ACHN (cell line): ENCODE measurements at regions not wholly inside any gene's neighbourhood (a gene's known extent, or its start where the extent isn't known, plus 50 kb on each side); places are given as distances from the start of the nearest gene placed in this dataset.
"Not testable (repeated sequence)": the region's sequence is repeated elsewhere in the genome, so short reads cannot be mapped to it uniquely, and the experiment has no call there.

ENCODE experiments used
- DNase-seq: peaks from one replicate; pipeline ENCODE4 v3.0.0-alpha.2; 2015
- in situ Hi-C: cut with HindIII; loops from 2 replicates; pipeline ENCODE4 v1.10.0; 2017; ENCODE audit warnings: low sequenced_read_pairs, low pct_ligation_motif_present, low pct_unique_long_range_greater_than_20kb

DNA sequence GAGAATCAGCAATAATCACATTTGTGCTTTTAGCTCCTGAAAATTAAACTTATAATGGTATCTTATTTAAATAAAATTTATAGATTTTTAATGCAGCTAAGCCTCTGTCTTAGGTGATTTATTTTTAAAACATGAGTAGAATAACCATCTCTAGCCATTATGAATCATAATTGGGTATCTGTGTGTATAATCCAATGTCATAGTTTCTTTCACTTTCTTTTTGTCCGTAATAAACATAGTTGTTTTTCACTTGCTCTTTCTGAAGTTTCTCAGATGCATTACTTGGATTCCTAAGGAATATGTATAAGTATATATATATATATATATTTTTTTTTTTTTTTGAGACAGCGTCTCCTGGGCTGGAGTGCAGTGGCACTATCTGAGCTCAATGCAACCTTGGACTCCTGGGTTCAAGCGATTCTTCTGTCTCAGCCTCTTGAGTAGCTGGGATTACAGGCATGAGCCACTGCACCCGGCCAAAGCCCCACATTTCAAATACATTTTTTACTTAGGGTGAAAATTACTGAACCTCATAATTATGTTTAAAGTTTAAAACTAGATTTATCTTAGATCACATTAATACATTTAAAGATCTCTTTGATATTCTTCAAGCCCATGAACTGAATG, 377.1 kb downstream of the PRDM9 start:
- in situ Hi-C loops = no loop called here
- no peak for DNase-seq

DNA sequence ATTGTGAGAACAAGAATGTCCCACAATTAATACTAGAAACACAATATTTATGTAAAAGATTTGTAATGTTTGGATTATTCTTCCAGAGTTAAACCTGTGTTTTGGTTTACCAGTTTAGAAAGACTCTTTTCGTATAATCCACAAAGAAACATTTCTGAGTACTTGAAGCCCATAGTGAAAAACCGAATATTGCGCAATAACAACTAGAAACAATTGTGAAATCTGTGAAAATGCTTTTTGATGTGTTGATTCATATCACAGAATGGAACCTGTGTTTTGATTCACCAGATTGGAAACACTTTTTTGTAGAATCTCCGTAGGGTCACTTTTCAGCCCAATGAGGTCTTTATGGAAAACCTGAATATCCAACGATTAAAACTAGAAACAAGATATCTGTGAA, 386.2 kb downstream of the PRDM9 start:
- DNase-seq = no peak
- in situ Hi-C loops = no loop called here

DNA sequence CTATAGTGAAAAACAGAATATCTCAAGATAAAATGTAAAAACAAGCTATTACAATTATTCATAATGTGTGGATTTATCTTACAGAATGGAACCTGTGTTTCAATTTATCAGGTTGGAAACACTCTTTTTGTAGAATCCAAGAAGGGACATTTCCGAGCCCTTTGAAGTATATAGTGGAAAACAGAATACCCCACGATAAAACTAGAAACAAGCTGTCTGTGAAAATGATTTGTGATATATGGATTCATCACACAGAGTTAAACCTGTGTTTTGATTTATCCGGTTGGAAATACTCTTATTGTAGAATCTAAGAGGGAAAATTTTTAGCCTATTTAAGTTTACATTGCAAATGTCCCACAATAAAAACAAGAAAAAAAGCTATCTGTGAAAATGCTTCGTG, 388.2 kb downstream of the PRDM9 start:
- in situ Hi-C loops = no loop called here
- DNase-seq = no peak

DNA sequence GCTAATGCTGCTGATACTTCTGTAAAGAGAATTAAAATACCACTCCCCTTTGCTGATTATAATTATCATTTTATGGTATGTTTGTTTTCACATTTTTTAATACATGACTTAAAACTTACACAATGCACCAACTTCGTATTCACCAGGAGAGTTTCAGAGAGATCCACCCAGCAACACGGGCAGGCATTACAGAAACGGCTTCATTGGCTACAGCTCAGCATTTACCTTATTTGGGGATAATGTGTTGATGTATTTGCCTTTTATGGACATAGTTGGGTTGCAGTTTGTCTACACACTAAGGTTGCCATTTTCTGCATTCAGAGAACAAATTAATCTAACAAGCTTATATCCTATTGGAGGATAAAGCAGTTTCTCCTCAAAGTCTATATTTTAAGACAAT, 423.6 kb downstream of the PRDM9 start:
- in situ Hi-C loops = no loop called here
- DNase-seq = no peak

DNA sequence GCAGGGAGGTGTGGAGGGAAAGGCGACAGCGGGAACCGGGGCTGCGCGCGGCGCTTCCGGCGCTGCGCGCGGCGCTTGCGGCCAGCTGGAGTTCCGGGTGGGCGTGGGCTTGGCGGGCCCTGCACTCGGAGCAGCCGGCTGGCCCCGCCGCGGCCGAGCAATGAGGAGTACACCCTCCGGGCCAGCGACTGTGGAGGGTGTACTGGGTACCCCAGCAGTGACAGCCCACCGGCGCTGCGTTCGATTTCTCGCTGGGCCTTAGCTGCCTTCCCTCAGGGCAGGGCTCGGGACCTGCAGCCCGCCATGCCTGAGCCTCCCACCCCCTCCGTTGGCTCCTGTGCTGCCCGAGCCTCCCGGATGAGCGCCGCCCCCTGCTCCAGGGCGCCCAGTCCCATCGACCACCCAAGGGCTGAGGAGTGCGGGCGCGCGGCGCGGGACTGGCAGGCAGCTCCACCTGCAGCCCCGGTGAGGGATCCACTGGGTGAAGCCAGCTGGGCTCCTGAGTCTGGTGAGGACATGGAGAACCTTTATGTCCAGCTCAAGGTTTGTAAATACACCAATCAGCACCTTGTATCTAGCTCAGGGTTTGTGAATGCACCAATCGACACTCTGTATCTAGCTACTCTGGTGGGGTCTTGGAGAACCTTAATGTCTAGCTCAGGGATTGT, 444.0 kb downstream of the PRDM9 start:
- in situ Hi-C loops, DNase-seq: not testable (repeated sequence)

DNA sequence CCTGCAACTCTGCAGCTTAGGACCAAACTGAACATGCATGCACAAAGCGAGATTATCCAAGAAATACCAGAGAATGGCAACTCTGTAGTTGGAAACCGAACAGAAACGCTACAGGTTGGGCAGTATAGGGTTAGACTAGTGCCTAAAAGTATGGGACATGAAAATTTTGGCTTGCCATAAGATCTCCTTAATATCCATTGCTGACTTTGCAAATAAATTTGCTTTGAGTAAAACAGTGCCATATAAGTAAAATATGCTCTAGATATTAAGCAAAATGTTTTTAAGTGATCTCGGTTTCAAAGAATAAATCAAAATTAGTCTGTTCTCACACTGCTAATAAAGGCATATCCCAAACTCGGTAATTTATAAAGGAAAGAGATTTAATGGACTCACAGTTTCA, 456.0 kb downstream of the PRDM9 start:
- in situ Hi-C loops = no loop called here
- DNase-seq = no peak

DNA sequence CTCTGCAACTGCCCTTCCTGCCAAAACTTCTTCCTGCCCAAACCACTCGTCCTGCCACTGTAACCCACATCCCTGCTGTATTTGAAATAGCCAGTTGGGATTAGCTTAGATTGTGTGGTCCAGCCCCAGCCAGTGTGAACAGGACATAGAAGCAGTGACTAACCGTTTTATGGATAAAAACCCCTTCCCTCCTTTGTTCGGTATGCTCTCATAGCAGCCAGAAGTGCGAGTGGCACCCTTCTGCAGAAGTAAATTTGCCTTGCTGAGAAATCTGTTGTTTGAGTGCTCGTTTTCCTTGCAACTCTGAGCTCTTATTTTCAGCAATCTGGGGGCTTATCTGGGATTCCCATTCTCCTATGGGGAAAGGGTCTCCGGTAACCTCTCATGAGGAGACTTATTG, 470.0 kb downstream of the PRDM9 start:
- DNase-seq = no peak
- in situ Hi-C loops = no loop called here

DNA sequence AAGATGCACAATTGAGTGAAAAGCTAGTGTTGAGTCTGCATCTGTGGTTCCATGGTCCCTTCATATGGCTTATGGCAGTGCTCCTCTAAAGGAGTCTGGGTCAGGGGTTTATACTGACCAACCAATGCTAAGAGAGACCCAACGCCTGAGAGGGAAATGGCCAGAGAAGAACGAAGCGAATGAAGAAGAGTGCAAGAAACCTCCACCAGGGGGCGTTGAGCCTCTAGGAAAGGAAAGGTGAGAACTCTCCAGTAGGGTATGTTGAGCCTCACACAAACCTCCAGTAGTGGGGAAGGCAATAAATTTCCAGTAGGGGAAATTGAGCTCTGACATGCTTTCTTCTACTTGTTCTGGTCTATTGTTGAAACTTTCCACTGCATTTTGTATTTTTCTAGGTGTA, 470.6 kb downstream of the PRDM9 start:
- in situ Hi-C loops = no loop called here
- DNase-seq = peak; percentile 47

DNA sequence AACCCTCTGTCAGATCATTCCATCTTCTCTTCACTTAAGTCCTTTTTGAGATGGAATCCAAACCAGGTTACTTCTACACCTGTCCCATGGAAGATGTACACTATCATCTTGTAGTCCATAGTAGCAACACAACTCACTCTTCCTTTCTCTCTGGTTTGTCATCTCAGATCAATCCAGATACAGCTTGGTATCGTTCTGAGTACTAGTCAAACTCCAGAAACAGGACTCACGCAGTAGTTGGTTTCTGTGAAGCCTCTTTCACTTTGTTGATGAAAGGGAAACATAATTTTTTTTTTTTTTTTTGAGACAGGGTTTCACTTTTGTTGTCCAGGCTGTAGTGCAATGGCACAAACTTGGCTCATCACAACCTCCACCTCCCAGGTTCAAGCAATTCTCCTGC, 484.0 kb downstream of the PRDM9 start:
- in situ Hi-C loops = no loop called here
- DNase-seq = no peak

DNA sequence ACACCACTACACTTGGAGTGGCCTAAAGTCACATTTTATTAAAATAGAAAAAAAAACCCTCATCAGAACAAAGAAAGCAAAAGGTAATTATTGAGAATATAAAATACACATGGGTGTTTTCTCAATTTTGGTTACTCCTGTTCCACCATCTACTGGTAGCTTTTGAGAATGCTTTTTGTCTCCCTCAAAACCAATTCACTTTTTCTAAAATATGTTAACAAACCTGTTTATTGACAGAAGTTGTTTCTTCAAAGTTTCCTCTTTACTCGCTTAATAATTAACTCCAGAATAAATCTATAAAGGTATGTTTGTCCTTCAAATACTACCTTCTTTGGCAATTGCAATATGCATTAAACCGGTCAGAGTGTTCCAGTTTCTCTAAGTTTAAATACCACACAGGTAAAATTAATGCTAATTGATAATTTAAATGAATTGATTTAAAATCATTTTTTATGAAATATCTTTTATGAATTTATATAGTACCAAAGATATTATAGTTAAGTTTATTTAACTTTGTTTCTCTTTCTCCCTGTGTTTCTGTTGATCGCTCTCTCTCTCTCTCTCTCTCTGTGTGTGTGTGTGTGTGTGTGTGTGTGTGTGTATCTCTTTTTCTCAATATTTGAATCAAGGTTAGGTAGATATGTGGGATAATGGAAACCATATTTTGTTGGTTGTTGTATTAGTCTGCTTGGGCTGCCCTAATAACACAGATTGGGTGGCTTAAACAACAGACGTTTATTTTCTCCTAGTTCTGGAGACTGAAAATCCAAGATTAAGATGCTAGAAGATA, 487.4 kb downstream of the PRDM9 start:
- in situ Hi-C loops = no loop called here
- no peak for DNase-seq

DNA sequence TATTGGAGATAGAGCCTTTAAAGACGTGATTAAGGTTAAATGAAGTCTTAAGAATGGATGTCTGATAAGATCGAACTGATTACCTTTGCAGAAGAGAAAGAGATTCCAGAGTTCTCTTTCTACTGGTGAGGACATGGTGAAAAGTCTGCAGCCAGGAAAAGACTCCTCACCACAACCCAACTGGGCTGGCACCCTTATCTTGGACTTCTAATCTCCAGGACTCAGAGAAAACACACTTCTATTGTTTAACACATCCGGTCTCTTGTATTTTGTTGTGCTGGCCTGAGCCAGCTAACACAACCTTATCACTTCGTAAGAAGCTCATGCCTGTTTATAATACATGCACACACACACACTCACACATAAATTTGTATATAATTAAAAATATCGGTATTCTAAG, 489.1 kb downstream of the PRDM9 start:
- in situ Hi-C loops = no loop called here

DNA sequence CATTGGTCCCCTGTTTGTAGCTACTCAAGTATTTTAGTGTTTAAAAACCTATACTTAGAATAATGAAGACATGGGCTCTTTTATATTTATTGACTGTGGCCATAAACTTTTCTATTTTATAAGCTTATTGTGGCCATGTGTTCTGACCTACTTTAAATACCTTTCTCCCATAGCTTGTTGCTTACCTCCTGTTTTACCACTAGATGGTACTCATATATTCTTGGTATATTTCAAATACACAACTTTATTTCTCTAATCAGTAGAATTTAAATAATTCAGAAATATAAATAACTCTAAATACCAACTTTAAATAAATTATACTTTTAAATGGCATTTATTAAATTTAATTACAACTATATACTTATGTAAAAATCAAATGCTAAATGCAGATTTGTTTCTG, 498.0 kb downstream of the PRDM9 start:
- in situ Hi-C loops = no loop called here
- DNase-seq = no peak

More for the DNA sequence above, 489.1 kb downstream of the PRDM9 start:
- no peak for DNase-seq

DNA sequence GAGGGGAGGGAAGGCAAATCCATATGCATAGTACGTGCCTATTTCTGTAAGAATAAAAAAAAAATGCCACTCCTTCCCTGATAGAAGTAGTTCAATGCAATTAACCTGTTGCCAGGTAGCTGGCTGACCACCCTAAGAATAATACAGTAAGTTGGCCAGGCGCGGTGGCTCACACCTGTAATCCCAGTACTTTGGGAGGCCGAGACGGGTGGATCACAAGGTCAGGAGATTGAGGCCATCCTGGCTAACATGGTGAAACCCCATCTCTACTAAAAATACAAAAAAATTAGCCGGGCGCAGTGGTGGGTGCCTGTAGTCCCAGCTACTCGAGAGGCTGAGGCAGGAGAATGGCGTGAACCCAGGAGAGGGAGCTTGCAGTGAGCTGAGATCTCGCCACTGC, 510.3 kb downstream of the PRDM9 start:
- DNase-seq, in situ Hi-C loops: not testable (repeated sequence)

DNA sequence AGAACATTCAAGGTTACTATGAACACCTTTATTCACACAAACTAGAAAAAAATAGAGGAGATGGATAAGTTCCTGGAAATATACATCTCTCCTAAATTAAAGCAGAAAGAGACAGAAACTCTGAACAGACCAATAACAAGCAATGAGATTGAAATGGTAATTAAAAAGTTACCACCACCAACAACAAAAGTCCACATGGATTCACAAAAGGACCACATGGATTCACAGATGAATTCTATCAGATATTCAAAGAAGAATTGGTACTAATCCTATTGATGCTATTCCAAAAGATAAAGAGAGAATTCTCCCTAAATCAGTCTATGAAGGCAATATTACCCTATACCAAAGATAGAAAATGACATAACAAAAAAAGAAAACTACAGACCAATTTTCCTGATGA, 518.9 kb downstream of the PRDM9 start:
- DNase-seq = no peak
- in situ Hi-C loops = no loop called here

DNA sequence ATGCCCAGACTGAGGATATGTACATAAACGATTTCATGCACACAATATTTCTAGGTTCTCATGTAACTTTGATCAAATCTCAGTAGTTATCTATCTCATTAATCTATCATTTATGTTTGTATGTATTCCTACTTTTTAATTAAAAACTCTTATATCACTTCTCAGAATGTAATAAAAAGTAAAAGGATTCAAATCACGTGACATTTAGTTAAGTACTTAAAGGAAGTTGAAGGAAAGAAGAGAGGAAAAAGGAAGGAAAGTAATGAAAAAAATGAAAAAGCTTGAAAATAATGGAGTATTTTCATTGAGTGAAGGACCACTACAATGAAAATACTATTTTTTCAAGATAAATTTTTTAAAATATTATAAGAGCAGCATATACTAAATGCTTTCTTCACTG, 535.3 kb downstream of the PRDM9 start:
- in situ Hi-C loops = no loop called here

DNA sequence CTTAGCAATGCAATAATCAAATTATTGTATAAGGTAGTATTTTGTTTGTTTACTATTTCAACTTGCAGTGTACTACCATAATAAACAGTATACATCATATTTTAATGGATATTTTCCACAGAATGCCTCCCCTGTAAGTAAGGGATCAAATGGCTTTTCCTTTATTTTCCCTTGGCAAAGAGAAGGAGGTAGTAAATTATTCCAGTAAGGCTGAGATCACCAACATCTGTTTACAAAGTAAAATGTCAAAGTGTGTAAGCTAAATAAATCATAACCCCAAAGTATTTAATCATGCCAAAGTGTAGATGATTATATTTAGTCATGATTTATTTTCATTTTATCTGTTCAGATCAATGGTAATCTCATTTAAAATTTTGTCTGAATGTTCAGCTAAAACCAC, 537.6 kb downstream of the PRDM9 start:
- in situ Hi-C loops = no loop called here
- no peak for DNase-seq

More for the DNA sequence above, 535.3 kb downstream of the PRDM9 start:
- no peak for DNase-seq

DNA sequence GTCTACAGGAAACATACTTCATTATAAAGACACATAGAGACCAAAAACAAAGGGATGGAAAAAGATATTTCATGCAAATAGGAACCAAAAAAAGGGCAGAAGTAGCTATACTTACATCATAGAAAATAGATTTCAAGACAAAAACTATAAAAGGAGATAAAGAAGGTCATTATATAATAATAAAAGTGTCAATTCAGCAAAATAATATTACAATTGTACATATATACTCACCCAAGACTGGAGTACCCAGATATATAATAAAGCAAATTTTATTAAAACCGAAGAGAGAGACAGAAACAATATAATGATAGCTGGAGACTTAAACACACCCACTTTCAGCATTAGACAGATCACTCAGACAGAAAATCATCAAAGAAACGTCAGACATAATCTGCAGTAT, 546.3 kb downstream of the PRDM9 start:
- no peak for DNase-seq
- in situ Hi-C loops = no loop called here

DNA sequence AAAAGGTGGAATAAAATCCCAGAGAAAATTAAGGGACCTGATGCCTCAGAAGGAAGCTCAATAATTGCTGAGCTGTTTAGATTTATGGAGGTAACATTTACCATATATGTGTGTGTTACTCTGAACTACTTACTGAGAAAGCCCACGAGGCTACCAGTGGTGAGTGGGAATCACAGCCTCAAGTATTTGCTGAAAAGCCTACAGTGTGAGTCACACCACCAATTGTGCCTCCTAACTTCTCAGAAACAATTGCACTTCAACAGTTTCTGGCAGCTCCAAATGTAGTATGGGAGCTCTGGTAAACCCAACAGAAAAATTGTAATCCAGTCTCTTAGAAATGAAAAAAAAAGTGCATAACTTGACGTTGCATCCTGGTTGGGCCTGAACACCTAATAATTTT, 551.6 kb downstream of the PRDM9 start:
- no peak for DNase-seq
- in situ Hi-C loops = no loop called here

DNA sequence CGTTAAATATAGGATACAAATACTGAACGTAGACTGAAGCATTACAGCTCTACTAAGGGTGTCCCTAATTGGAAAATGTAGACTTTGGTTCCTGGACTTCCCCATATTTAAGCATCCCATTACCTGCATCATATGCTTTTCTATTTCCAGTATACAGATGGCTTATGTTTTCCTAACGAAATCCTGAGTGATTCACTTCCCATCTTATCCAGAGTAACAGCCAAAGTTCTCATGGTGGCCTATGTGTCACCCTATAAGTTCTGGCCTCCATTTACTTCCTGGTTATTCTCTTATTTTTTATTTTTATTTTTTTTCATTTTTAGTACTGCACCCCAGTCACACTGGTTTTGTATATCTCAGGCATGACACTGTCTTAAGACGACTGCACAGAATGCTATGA, 552.3 kb downstream of the PRDM9 start:
- DNase-seq = no peak
- in situ Hi-C loops = no loop called here

DNA sequence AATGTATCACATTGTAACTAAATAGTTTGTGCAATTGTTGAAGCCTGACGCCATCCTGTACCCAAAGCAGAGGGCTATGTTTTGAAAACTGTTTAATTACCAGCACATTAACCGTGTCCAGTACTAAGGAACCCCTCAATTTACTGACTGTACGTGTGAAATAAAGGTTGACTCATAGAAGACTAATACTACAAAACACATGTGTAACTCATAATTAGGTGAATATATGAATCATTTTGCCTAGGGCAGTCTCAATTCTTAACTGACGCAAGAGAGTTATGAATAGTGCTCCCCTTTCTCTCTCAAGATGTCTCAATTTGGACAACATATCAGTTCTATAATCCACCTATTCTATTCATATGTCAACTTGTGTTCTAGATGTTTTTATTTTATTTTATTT, 558.4 kb downstream of the PRDM9 start:
- in situ Hi-C loops = no loop called here
- DNase-seq = no peak
